Erythroblast (primary cell): ENCODE measurements at regions not wholly inside any gene's neighbourhood (a gene's known extent, or its start where the extent isn't known, plus 50 kb on each side); places are given as distances from the start of the nearest gene placed in this dataset.

ENCODE experiments used
- GATA1 ChIP-seq: IDR thresholded peaks from 2 replicates; pipeline ENCODE4 v1.6.1; 2011; ENCODE audit warnings: low read depth, mild to moderate bottlenecking, control low read depth, low read length, moderate library complexity
- POLR2A ChIP-seq: IDR thresholded peaks from 2 replicates; pipeline ENCODE4 v1.6.1; 2011; ENCODE audit warnings: mild to moderate bottlenecking, low read length

DNA sequence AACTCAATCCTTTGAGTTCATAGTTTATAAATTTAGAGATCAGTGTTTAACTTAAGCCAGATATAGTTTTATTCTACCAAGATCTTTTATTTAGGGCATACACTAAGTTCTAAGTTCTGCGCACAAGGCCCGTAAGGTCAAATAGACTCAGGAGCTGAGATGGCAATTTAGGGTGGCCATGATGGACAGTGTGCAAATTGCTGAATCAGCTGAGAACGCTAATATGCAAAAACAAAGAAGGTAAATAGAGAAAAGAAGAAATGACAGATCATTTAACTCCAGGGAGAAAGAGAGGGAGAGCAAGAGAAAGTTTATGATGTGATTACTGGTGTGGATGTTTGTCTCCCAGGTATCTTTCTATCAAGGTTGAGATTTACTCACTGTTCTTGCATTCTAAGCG, 678.5 kb downstream of the OTOL1 start:
- TF ChIP-seq POLR2A: no peak
- no peak for TF ChIP-seq GATA1
